SJSA1 (cell line): ENCODE measurements at regions not wholly inside any gene's neighbourhood (a gene's known extent, or its start where the extent isn't known, plus 50 kb on each side); places are given as distances from the start of the nearest gene placed in this dataset.
"Not testable (repeated sequence)": the region's sequence is repeated elsewhere in the genome, so short reads cannot be mapped to it uniquely, and the experiment has no call there.

Source experiments
- DNase-seq, 2 experiments: peaks; one replicate each; pipeline ENCODE4 v3.0.0-alpha.2; 2015 to 2020; ENCODE audit warnings: low spot score in 2 of 2, low read depth in 1 of 2
- H3K27ac ChIP-seq: fragments of 250-450 bp; sonication (Bioruptor Pico); 2 replicates; pipeline ENCODE4 v1.5.1; 2020; ENCODE audit warnings: mild to moderate bottlenecking, moderate library complexity
- H3K27me3 ChIP-seq: fragments of 250-450 bp; sonication (Bioruptor Pico); replicated peaks from 2 replicates; pipeline ENCODE4 v1.5.1; 2020; ENCODE audit warnings: mild to moderate bottlenecking, moderate library complexity
- H3K36me3 ChIP-seq: fragments of 250-450 bp; sonication (Bioruptor Pico); 2 replicates; pipeline ENCODE4 v1.5.1; 2020; ENCODE audit warnings: mild to moderate bottlenecking
- H3K4me1 ChIP-seq: fragments of 250-450 bp; sonication (Bioruptor Pico); replicated peaks from 2 replicates; pipeline ENCODE4 v1.6.1; 2021; ENCODE audit warnings: mild to moderate bottlenecking
- H3K4me3 ChIP-seq: fragments of 250-450 bp; sonication (Bioruptor Pico); 2 replicates; pipeline ENCODE4 v1.5.1; 2020; ENCODE audit warnings: mild to moderate bottlenecking
- H3K9me3 ChIP-seq: fragments of 250-450 bp; sonication (Bioruptor Pico); replicated peaks from 2 replicates; pipeline ENCODE4 v1.5.1; 2020; ENCODE audit warnings: mild to moderate bottlenecking

DNA sequence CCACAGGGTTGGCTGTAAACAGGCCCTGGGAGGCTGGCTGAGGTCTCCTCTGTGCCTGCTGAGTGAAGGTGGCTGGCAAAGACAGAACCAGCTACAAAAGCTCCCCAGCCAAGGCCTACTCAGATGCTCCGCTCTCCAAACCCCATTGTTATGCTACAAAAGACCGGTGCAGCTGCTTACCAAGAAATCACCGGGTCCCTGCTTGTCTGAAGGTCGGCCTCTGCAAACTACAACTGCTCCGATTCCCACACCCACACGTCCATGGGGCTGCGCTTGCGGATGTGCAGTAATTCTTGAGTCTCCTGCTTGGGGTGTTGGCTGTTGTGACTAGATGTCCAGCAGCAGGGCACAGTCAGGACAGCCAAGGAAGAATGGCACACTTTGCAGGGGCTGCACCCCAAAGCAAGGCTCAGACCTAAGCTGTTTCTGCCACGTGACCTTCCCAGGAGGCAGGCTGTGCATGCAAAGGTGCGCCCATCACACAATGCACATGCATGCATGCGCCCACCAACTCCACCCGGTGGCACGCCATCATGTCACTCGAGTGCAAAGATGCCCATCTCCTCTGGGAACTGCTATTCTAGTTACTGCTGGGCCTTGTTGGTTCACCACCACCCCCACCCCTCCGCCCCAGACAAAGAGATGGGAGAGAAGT, 97.8 kb downstream of the OAT start:
- Histone ChIP-seq H3K4me3 (no peak overlapping the region), H3K9me3 (no peaks in the 10 kb centered on the region), H3K36me3 (no peaks in the 10 kb centered on the region), H3K27ac (no peak overlapping the region), H3K4me1 (no peaks in the 10 kb centered on the region), H3K27me3 (no peaks in the 10 kb centered on the region)
- DNase-seq, result peak in 1 of 2 experiments; percentile 32

DNA sequence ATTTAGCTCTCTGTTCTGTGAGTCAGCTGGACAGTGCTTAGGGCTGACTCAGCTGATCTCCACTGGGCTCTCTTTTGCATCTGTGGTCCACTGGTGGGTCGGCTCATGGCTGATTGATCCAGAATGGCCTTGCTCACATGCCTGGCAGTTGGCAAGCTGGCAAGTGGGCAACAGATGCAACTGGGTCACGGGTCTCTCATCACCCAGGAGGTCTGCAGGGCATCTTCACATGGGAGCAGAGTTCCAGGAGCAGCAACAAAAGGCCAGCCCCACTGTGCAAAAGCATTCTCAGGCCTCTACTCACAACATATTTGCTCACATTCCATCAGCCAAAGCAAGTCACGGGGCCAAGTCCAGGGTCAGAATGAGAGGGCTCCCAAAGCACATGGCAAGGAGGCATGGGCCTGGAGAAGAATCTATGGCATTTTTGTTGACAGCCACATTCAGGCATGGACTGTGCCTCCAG, 98.8 kb downstream of the OAT start:
- Histone ChIP-seq H3K4me1 (no peaks in the 10 kb centered on the region), H3K9me3 (no peaks in the 10 kb centered on the region), H3K36me3 (no peaks in the 10 kb centered on the region), H3K27me3 (no peaks in the 10 kb centered on the region), H3K4me3 (no peak overlapping the region), H3K27ac (no peak overlapping the region)
- DNase-seq, result peak in 1 of 2 experiments; percentile 25

DNA sequence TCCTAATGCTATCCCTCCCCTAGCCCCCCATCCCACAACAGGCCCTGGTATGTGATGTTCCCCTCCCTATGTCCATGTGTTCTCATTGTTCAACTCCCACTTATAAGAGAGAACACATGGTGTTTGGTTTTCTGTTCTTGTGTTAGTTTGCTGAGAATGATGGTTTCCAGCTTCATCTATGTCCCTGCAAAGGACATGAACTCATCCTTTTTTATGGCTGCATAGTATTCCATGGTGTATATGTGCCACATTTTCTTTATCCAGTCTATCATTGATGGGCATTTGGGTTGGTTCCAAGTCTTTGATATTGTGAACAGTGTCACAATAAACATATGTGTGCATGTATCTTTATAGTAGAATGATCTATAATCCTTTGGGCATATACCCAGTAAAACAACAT, 99.2 kb downstream of the OAT start:
- H3K9me3 ChIP-seq, H3K4me1 ChIP-seq, H3K36me3 ChIP-seq, H3K27me3 ChIP-seq, DNase-seq, H3K4me3 ChIP-seq, H3K27ac ChIP-seq: not testable (repeated sequence)

DNA sequence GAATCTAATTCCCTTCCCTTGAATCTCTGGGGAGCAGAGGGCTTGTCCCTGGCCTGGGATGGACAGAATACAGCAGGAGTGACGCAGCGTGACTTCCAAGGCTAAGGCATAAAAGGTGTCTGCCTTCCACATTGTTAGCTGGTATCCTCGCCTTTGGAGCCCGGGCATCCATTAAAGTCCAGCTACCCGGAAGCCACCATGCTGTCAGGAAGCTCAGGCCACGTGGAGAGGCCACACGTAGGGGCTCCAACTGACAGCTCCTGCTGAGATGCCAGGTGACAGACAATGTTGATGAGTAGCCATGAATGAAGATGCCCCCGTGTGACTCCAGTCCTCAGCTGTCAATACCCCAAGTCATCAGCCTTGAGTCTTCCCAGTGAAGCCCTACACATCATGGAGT, 99.9 kb downstream of the OAT start:
- peak in 1 of 2 experiments; percentile 23 for DNase-seq
- H3K4me3 ChIP-seq, result no peak overlapping the region
- H3K27ac ChIP-seq, result no peak overlapping the region
- H3K4me1 ChIP-seq, result no peaks in the 10 kb centered on the region
- H3K9me3 ChIP-seq, result no peaks in the 10 kb centered on the region
- H3K27me3 ChIP-seq, result no peaks in the 10 kb centered on the region
- H3K36me3 ChIP-seq, result no peaks in the 10 kb centered on the region

DNA sequence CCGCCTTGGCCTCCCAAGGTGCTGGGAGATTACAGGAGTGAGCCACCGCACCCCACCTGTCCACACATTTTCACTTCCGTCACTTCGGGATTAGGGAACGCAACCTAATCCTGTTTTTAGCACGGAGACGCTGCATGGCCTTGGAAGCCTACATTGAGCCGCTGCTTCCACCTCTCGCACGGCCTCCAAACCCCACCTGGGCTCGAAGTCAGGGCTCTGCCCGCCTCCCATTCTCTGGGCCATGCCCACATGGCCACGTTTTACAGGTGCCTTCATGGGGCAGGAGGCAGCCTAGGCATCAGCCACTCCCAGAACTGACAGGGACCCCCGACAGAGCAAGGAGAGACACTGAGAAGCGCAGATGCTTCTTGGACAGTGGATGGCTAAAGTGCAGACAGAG, 100.6 kb downstream of the OAT start:
- Histone ChIP-seq H3K36me3 (no peaks in the 10 kb centered on the region), H3K27me3 (no peaks in the 10 kb centered on the region), H3K9me3 (no peaks in the 10 kb centered on the region), H3K4me1 (no peaks in the 10 kb centered on the region), H3K27ac (no peak overlapping the region), H3K4me3 (no peak overlapping the region)
- DNase-seq, result peak in 1 of 2 experiments; percentile 28

DNA sequence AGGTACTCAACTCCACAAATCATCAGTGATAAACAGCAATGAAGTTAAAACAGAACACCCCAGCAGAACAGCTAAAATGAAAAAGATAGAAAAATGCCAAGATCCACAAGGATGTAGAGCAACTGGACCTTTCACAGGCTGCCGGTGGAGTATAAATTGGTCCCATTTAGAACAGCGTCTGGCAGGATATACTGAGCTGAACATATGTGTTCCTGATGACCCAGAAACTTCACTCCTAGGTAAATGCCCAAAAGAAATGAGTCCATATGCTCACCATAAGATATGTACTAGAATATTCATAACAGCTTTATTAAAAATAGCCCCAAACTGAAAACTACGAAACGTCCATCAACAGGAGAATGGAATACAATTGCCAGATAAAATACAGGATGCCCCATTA, 102.4 kb downstream of the OAT start:
- Histone ChIP-seq H3K27ac (no peak overlapping the region), H3K4me3 (no peak overlapping the region), H3K27me3 (no peaks in the 10 kb centered on the region), H3K4me1 (no peaks in the 10 kb centered on the region), H3K9me3 (no peaks in the 10 kb centered on the region), H3K36me3 (no peaks in the 10 kb centered on the region)
- no peak for DNase-seq

DNA sequence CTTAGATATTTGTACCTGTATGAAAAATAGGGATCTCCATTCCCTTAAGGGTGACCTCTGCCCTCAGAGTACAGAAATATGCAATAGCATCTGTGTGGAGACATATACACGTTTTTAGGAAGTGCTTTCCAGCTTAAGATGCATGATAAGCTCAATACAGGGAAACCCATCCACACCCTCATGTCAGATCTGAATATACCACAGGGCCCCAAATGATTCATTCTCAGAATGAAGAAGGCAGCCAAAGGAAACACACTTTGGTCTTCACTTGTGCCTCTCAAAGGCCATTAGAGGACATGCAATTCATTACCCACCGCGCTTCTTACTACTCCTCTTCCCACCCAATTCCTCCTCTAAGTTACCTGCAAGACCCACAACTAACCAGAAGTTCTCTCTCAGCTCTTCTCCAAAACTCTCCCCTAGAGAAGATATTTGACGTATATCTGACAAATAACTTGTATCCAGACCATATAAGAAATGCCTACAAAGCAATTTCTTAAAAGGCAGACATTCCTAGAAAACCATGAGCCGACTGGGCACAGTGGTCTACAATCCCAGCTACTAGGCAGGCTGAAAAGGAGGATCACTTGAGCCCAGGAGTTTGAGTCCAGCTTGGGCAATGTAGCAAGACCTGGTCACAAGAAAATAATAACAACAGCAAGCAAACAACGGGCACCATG, 103.0 kb downstream of the OAT start:
- DNase-seq, result peak in 1 of 2 experiments; percentile 6
- Histone ChIP-seq H3K4me1 (no peaks in the 10 kb centered on the region), H3K9me3 (no peaks in the 10 kb centered on the region), H3K36me3 (no peaks in the 10 kb centered on the region), H3K4me3 (no peak overlapping the region), H3K27ac (no peak overlapping the region), H3K27me3 (no peaks in the 10 kb centered on the region)

DNA sequence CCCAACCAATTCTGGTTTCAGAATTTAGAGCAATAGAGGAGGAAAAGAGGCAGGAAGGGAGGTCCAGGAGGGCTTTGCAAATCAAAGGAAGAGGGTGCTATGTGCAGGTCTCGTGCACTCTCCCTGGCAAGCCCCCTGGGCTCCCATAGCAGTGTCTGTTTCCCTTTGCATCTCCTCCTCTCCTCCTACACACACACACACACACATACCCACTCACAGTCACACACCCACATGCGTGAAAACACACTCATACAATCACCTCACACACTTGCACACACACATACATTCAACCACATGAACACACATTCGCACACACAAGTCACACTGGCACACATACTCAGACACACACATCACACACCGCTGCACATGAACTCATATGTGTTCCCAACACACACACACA, 105.3 kb downstream of the OAT start:
- Histone ChIP-seq H3K4me3 (no peak overlapping the region), H3K4me1 (no peaks in the 10 kb centered on the region), H3K27ac (no peak overlapping the region), H3K27me3 (no peaks in the 10 kb centered on the region), H3K9me3 (no peaks in the 10 kb centered on the region), H3K36me3 (no peaks in the 10 kb centered on the region)
- DNase-seq, result no peak

DNA sequence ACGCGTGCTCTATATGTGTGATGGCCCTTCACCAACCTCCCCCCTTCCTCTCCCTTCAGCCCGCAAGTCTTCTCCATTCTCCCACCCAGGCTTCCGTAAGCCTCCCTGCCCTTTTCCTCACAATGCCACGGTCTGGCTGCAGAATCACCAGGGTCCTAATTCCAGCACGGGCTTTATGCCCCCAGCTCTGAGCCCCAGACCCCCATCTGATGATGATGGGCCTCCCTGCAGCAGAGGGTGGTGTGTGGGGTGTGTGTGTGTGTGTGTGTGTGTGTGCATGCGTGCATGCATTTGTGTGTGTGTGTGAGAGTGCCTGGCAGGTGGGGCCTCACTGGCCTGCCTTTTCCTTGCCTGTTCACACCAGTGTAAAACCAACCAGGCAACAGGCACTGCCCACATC, 109.9 kb downstream of the OAT start:
- Histone ChIP-seq H3K27ac (no peak overlapping the region), H3K36me3 (no peaks in the 10 kb centered on the region), H3K4me1 (no peaks in the 10 kb centered on the region), H3K27me3 (no peaks in the 10 kb centered on the region), H3K9me3 (no peaks in the 10 kb centered on the region), H3K4me3 (no peak overlapping the region)
- DNase-seq, result peak in 1 of 2 experiments; percentile 25

DNA sequence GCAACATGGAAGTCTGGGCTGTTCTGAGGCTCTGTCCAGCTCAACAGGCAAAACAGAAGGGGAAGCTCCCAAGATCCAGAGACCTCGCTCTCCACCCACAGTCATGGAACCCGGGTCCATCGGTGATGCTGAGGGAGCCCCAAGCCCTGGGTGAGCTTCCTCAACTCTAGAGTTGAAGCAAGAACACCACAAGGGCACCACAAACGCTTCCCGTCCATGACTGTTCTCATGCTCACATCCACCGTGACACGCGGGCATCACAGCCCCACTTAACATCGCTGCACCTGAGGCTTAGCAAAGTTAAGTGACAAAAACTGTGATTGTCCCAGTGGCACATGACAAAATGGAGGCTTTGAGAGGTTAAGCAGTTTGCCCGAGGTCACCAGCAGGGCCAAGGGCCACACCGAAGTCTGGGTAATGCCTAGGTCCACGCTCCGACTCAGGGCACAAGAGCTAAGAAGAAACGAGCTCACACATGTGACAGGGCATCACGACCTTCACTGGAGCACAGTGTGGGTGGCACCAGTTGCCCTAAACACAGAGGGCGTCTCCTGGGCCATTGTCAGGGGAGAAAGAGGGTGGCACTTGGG, 110.6 kb downstream of the OAT start:
- Histone ChIP-seq H3K9me3 (no peaks in the 10 kb centered on the region), H3K27ac (no peak overlapping the region), H3K4me3 (no peak overlapping the region), H3K4me1 (no peaks in the 10 kb centered on the region), H3K27me3 (no peaks in the 10 kb centered on the region), H3K36me3 (no peaks in the 10 kb centered on the region)
- DNase-seq, result no peak

DNA sequence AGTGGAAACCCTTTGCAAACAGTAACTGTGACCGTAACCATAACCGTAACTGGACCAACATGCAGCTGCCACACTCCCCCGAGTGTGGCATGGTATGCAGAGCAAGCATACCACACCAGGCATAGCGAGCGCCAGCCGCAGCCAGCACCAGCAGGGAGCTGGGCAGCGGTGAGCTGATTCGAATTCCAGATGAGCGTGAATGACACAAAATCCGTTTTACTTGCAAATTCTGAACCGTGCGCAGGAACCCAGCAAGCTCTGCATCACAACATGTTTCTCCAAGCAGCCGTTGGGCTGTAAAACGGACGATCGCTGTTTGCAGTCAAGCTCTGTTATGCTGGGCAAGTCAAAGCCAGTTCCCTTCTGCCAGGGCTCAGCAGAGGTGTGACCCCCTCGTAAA, 111.1 kb downstream of the OAT start:
- H3K36me3 ChIP-seq, result no peaks in the 10 kb centered on the region
- no peaks in the 10 kb centered on the region for H3K27me3 ChIP-seq
- H3K4me1 ChIP-seq, result no peaks in the 10 kb centered on the region
- no peaks in the 10 kb centered on the region for H3K9me3 ChIP-seq
- no peak for DNase-seq
- no peak overlapping the region for H3K4me3 ChIP-seq
- no peak overlapping the region for H3K27ac ChIP-seq

DNA sequence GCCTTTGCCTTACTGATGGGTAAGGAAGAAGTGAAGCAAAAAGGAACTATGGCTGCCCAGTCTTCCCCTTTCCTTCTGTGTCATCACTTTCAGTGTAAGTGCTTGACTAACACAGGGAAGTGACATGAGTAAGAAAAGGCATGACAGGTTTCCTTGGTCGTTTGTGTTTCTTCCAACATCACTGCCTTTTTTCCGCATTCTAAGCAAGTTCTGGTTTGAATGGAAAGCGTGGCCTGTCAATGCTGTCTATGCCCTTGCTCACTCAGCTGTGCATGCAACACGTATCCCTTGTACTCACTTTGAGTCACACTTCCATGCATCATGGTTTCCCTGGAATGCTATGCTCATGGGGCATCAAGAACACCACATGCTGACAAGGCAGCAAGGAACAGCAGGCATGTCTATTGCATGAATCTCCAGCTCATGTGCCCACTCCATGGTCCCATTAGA, 111.8 kb downstream of the OAT start:
- no peaks in the 10 kb centered on the region for H3K36me3 ChIP-seq
- H3K4me3 ChIP-seq, result no peak overlapping the region
- DNase-seq, result no peak
- H3K27ac ChIP-seq, result no peak overlapping the region
- H3K27me3 ChIP-seq, result no peaks in the 10 kb centered on the region
- no peaks in the 10 kb centered on the region for H3K9me3 ChIP-seq
- H3K4me1 ChIP-seq, result no peaks in the 10 kb centered on the region

DNA sequence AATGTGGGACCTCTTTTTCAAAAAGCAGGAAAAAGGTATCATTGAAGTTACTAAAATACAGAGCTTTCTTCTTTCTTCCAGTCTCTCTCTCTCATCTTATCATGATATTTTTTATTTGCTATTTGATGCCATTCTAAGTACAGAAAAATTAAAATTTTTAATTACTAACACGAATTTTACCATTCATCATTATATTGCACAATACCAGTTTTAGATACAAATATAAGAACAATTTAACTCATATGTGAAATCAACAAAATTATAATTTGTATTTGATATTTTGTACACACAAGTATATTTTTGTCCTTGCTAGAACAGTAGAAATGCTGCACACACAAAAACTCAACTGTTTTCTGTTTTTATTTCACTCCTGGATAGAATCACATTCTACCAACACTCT, 112.2 kb downstream of the OAT start:
- no peak overlapping the region for H3K4me3 ChIP-seq
- no peaks in the 10 kb centered on the region for H3K27me3 ChIP-seq
- no peak for DNase-seq
- H3K4me1 ChIP-seq, result no peaks in the 10 kb centered on the region
- no peaks in the 10 kb centered on the region for H3K9me3 ChIP-seq
- H3K36me3 ChIP-seq, result no peaks in the 10 kb centered on the region
- no peak overlapping the region for H3K27ac ChIP-seq

DNA sequence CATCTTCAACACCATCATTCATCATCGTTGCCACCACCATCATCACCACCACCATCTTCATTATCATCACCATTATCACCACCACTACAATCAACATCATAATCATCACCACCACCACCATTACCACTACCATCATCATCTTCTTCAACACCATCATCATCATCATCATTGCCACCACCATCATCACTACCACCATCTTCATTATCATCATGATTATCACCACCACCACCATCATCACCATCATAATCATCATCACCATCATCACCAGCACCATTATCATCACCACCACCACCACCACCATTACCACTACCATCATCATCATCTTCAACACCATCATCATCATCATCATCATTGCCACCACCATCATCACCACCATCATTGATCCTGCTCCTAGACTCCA, 112.7 kb downstream of the OAT start:
- DNase-seq, result no peak

More for the DNA sequence above, 112.7 kb downstream of the OAT start:
- Histone ChIP-seq H3K27ac (no peak overlapping the region), H3K4me3 (no peak overlapping the region), H3K4me1 (no peaks in the 10 kb centered on the region), H3K36me3 (no peaks in the 10 kb centered on the region), H3K27me3 (no peaks in the 10 kb centered on the region), H3K9me3 (no peaks in the 10 kb centered on the region)
